Naive thymus-derived CD4-positive, alpha-beta T cell (primary cell): ENCODE measurements at regions not wholly inside any gene's neighbourhood (a gene's known extent, or its start where the extent isn't known, plus 50 kb on each side); places are given as distances from the start of the nearest gene placed in this dataset.

Experiments used
- ATAC-seq: fragments of 150-1000 bp; cut with Tn5 transposase; 2 replicates; pipeline ENCODE4 v1.10.0; 2021; ENCODE audit warnings: mild to moderate bottlenecking, moderate library complexity
- CTCF ChIA-PET: fragments of 350-600 bp; sonication (Branson Sonifier 250); formaldehyde crosslinking; loops from one replicate; lab custom pipeline; 2021; ENCODE audit warnings: antibody characterized with exemption; lab: Charles Lee
- POLR2A ChIA-PET: fragments of 350-600 bp; sonication (Branson Sonifier 250); formaldehyde crosslinking; loops from one replicate; lab custom pipeline; 2021; ENCODE audit warnings: antibody characterized with exemption, inconsistent platforms; lab: Charles Lee
- DNase-seq, 9 donors: peaks; one replicate each; pipeline versions ENCODE4 v3.0.0 to v3.0.0-alpha.2; 2020 to 2022; ENCODE audit warnings: mixed read lengths in 1 of 9
- H3K27ac ChIP-seq: one replicate; pipeline ENCODE4 v1.7.0; 2013; ENCODE audit warnings: mild to moderate bottlenecking, low read depth, low read length, moderate library complexity
- H3K27me3 ChIP-seq, 2 donors: one replicate each; pipeline ENCODE4 v1.7.0; 2013; ENCODE audit warnings: low read length in 2 of 2, mild to moderate bottlenecking in 2 of 2, moderate library complexity in 2 of 2; ENCODE audit not compliant: control insufficient read depth in 2 of 2, insufficient read depth in 2 of 2
- H3K36me3 ChIP-seq, 3 experiments: 1 replicate in 2 of 3; 2 replicates in 1 of 3; pipeline ENCODE4 v1.7.0; 2013; ENCODE audit warnings: low read length in 3 of 3, mild to moderate bottlenecking in 3 of 3, moderate library complexity in 1 of 3; ENCODE audit not compliant: insufficient read depth in 3 of 3, control insufficient read depth in 2 of 3
- H3K4me1 ChIP-seq, 2 donors: one replicate each; pipeline ENCODE4 v1.7.0; 2013; ENCODE audit warnings: low read length in 2 of 2, mild to moderate bottlenecking in 2 of 2, moderate library complexity in 1 of 2; ENCODE audit not compliant: control insufficient read depth in 2 of 2, insufficient read depth in 2 of 2
- H3K4me3 ChIP-seq: 2 replicates; pipeline ENCODE4 v1.7.0; 2013; ENCODE audit warnings: mild to moderate bottlenecking, low read length
- H3K9me3 ChIP-seq, 3 experiments: 1 replicate in 2 of 3; 2 replicates in 1 of 3; pipeline ENCODE4 v1.7.0; 2013; ENCODE audit warnings: low read length in 3 of 3; ENCODE audit not compliant: control insufficient read depth in 2 of 3
- H3K27ac Mint-ChIP-seq, 9 donors: one replicate each; pipeline ENCODE4 v1.8.0; 2020 to 2022; ENCODE audit warnings: mixed read lengths in 9 of 9, mild to moderate bottlenecking in 8 of 9, moderate library complexity in 5 of 9, inconsistent platforms in 2 of 9
- H3K27me3 Mint-ChIP-seq, 5 donors: one replicate each; pipeline ENCODE4 v1.8.0; 2021 to 2022; ENCODE audit warnings: mixed read lengths in 5 of 5, mild to moderate bottlenecking in 1 of 5
- H3K36me3 Mint-ChIP-seq, 5 donors: one replicate each; pipeline ENCODE4 v1.8.0; 2020 to 2022; ENCODE audit warnings: mixed read lengths in 5 of 5, mild to moderate bottlenecking in 3 of 5, inconsistent platforms in 1 of 5
- H3K4me1 Mint-ChIP-seq, 7 donors: one replicate each; pipeline ENCODE4 v1.8.0; 2020 to 2022; ENCODE audit warnings: mixed read lengths in 7 of 7, mild to moderate bottlenecking in 3 of 7, inconsistent platforms in 1 of 7
- H3K4me3 Mint-ChIP-seq, 10 donors: one replicate each; pipeline ENCODE4 v1.8.0; 2020 to 2022; ENCODE audit warnings: mild to moderate bottlenecking in 10 of 10, mixed read lengths in 10 of 10, moderate library complexity in 6 of 10, inconsistent platforms in 2 of 10
- H3K9me3 Mint-ChIP-seq, 11 donors: one replicate each; pipeline ENCODE4 v1.8.0; 2020 to 2022; ENCODE audit warnings: mixed read lengths in 11 of 11, mild to moderate bottlenecking in 4 of 11, inconsistent platforms in 1 of 11, moderate library complexity in 1 of 11
- intact Hi-C, 2 donors: fragments of 100-400 bp; cut with micrococcal nuclease; formaldehyde crosslinking; loops; one replicate each; pipeline ENCODE4 v1.15.1; 2023

- Mint-ChIP-seq H3K4me1 (no peaks in the 10 kb centered on the region), H3K27ac (no peak overlapping the region), H3K9me3 (peaks cover 0 to 9% (median 4%) of the 10 kb centered on the region in 11 donors), H3K36me3 (peaks cover 0 to 8% (median 0%) of the 10 kb centered on the region in 5 donors), H3K27me3 (peaks cover 0 to 2% (median 0%) of the 10 kb centered on the region in 5 donors), H3K4me3 (no peak overlapping the region)
- ATAC-seq (no peak), DNase-seq (no peak)
- no peaks in the 10 kb centered on the region for H3K4me1 ChIP-seq
- CTCF ChIA-PET, result no interaction called here
- H3K4me3 ChIP-seq, result no peak overlapping the region
- no peaks in the 10 kb centered on the region for H3K27me3 ChIP-seq
- H3K36me3 ChIP-seq, result no peaks in the 10 kb centered on the region
- POLR2A ChIA-PET, result no interaction called here
- H3K27ac ChIP-seq, result no peak overlapping the region
- H3K9me3 ChIP-seq, result no peaks in the 10 kb centered on the region
- intact Hi-C loops, result no loop called here
Measured at GRCh38 chr3:72150634-72151412, 365.9 kb upstream of the PROK2 start.

GRCh38 chr3:72149645-72150300, 364.8 kb upstream of the PROK2 start:
- CTCF ChIA-PET, result no interaction called here

GRCh38 chr3:72147600-72147999, 362.7 kb upstream of the PROK2 start:
- DNase-seq, result no peak
- Histone ChIP-seq H3K27ac (no peak overlapping the region), H3K27me3 (no peaks in the 10 kb centered on the region), H3K36me3 (no peaks in the 10 kb centered on the region), H3K9me3 (no peaks in the 10 kb centered on the region), H3K4me3 (no peak overlapping the region), H3K4me1 (peaks cover 0 to 6% of the 10 kb centered on the region in 2 donors)
- intact Hi-C loops, result no loop called here
- no peak for ATAC-seq
- Mint-ChIP-seq H3K4me3 (no peak overlapping the region), H3K9me3 (peaks cover 0 to 9% (median 0%) of the 10 kb centered on the region in 11 donors), H3K27me3 (peaks cover 0 to 9% (median 0%) of the 10 kb centered on the region in 5 donors), H3K27ac (no peak overlapping the region), H3K4me1 (peaks cover 3 to 13% (median 8%) of the 10 kb centered on the region in 7 donors), H3K36me3 (peaks cover 0 to 8% (median 0%) of the 10 kb centered on the region in 5 donors)
- ChIA-PET CTCF (no interaction called here), POLR2A (no interaction called here)

More at GRCh38 chr3:72149645-72150300, 364.8 kb upstream of the PROK2 start:
- Mint-ChIP-seq H3K9me3 (peaks cover 0 to 9% (median 2%) of the 10 kb centered on the region in 11 donors), H3K27ac (no peak overlapping the region), H3K27me3 (peaks cover 0 to 5% (median 0%) of the 10 kb centered on the region in 5 donors), H3K4me3 (no peak overlapping the region), H3K4me1 (peaks cover 1 to 7% (median 3%) of the 10 kb centered on the region in 7 donors), H3K36me3 (peaks cover 0 to 8% (median 0%) of the 10 kb centered on the region in 5 donors)
- Histone ChIP-seq H3K36me3 (no peaks in the 10 kb centered on the region), H3K27me3 (no peaks in the 10 kb centered on the region), H3K4me3 (no peak overlapping the region), H3K4me1 (peaks cover 0 to 2% of the 10 kb centered on the region in 2 donors), H3K9me3 (no peaks in the 10 kb centered on the region), H3K27ac (no peak overlapping the region)
- ATAC-seq (no peak), DNase-seq (no peak)
- intact Hi-C loops, result no loop called here
- POLR2A ChIA-PET, result no interaction called here

GRCh38 chr3:72145506-72146380, 360.8 kb upstream of the PROK2 start:
- intact Hi-C loops, result no loop called here
- Mint-ChIP-seq H3K27me3 (peaks cover 0 to 9% (median 0%) of the 10 kb centered on the region in 5 donors), H3K4me1 (peaks cover 5 to 28% (median 8%) of the 10 kb centered on the region in 7 donors), H3K36me3 (peaks cover 0 to 8% (median 0%) of the 10 kb centered on the region in 5 donors), H3K27ac (no peak overlapping the region), H3K4me3 (no peak overlapping the region), H3K9me3 (peaks cover 0 to 9% (median 0%) of the 10 kb centered on the region in 11 donors)
- no peaks in the 10 kb centered on the region for H3K9me3 ChIP-seq
- H3K36me3 ChIP-seq, result no peaks in the 10 kb centered on the region
- DNase-seq (no peak), ATAC-seq (no peak)
- no peaks in the 10 kb centered on the region for H3K27me3 ChIP-seq
- H3K4me1 ChIP-seq, result peaks cover 0 to 6% of the 10 kb centered on the region in 2 donors
- no peak overlapping the region for H3K27ac ChIP-seq
- POLR2A ChIA-PET, result no interaction called here
- CTCF ChIA-PET, result interaction anchor here (0.6 kb wide), 1 partner anchor 1219 kb away, joined by 3 read pairs; no protein-coding TSS in a partner anchor
- H3K4me3 ChIP-seq, result no peak overlapping the region

- no peaks in the 10 kb centered on the region for H3K27me3 ChIP-seq
- peaks cover 0 to 9% (median 0%) of the 10 kb centered on the region in 11 donors for H3K9me3 Mint-ChIP-seq
- H3K4me1 ChIP-seq, result peaks cover 0 to 6% of the 10 kb centered on the region in 2 donors
- ChIA-PET CTCF (interaction anchor here (0.6 kb wide), 1 partner anchor 1220 kb away, joined by 3 read pairs; no protein-coding TSS in a partner anchor), POLR2A (interaction anchor here (0.7 kb wide), 1 partner anchor 61 kb away, joined by 4 read pairs; no protein-coding TSS in a partner anchor)
- peak overlapping the region in 4 of 10 donors; percentile 17 to 23 (median 20) for H3K4me3 Mint-ChIP-seq
- DNase-seq, result peak in 1 of 9 donors; percentile 11
- no peaks in the 10 kb centered on the region for H3K9me3 ChIP-seq
- peaks cover 0 to 9% (median 0%) of the 10 kb centered on the region in 5 donors for H3K27me3 Mint-ChIP-seq
- peak; percentile 68 for ATAC-seq
- peaks cover 0 to 8% (median 0%) of the 10 kb centered on the region in 5 donors for H3K36me3 Mint-ChIP-seq
- no peak overlapping the region for H3K4me3 ChIP-seq
- H3K36me3 ChIP-seq, result no peaks in the 10 kb centered on the region
- intact Hi-C loops, result no loop called here
- H3K27ac Mint-ChIP-seq, result peak overlapping the region in 2 of 9 donors; percentile 4 to 73
- peaks cover 5 to 28% (median 8%) of the 10 kb centered on the region in 7 donors for H3K4me1 Mint-ChIP-seq
- no peak overlapping the region for H3K27ac ChIP-seq
Measured at GRCh38 chr3:72144773-72145505, 360.0 kb upstream of the PROK2 start.
